ENCODE measurements at regions not wholly inside any gene's neighbourhood (a gene's known extent, or its start where the extent isn't known, plus 50 kb on each side); places are given as distances from the start of the nearest gene placed in this dataset.

GRCh38 chr13:76644906-76645305 is 241.3 kb downstream of the KCTD12 start:
- in situ Hi-C loops (cut with MboI; ENCODE audit: low sequenced_read_pairs, unreplicated experiment) = no loop called here
- no peak for DNase-seq (ENCODE audit: low spot score)

GRCh38 chr13:76643596-76643995 is 242.6 kb downstream of the KCTD12 start:
- in situ Hi-C loops (cut with MboI; ENCODE audit: low sequenced_read_pairs, unreplicated experiment) = no loop called here
- TF ChIP-seq CTCF (IDR thresholded peaks at IDR 0.05; ENCODE audit: borderline replicate concordance, control extremely low read depth, extremely low read depth, insufficient read depth, missing control alignments) = no peak
- no peak for DNase-seq (ENCODE audit: low spot score)

More at GRCh38 chr13:76644906-76645305, 241.3 kb downstream of the KCTD12 start:
- no peak for TF ChIP-seq CTCF (IDR thresholded peaks at IDR 0.05; ENCODE audit: borderline replicate concordance, control extremely low read depth, extremely low read depth, insufficient read depth, missing control alignments)

GRCh38 chr13:76641056-76641455 is 245.1 kb downstream of the KCTD12 start:
- in situ Hi-C loops (cut with MboI; ENCODE audit: low sequenced_read_pairs, unreplicated experiment) = no loop called here
- no peak for DNase-seq (ENCODE audit: low spot score)
- no peak for TF ChIP-seq CTCF (IDR thresholded peaks at IDR 0.05; ENCODE audit: borderline replicate concordance, control extremely low read depth, extremely low read depth, insufficient read depth, missing control alignments)

GRCh38 chr13:76638882-76639281 is 247.3 kb downstream of the KCTD12 start:
- no peak for TF ChIP-seq CTCF (IDR thresholded peaks at IDR 0.05; ENCODE audit: borderline replicate concordance, control extremely low read depth, extremely low read depth, insufficient read depth, missing control alignments)
- in situ Hi-C loops (cut with MboI; ENCODE audit: low sequenced_read_pairs, unreplicated experiment) = no loop called here

GRCh38 chr13:76638181-76638580 is 248.0 kb downstream of the KCTD12 start:
- in situ Hi-C loops (cut with MboI; ENCODE audit: low sequenced_read_pairs, unreplicated experiment) = no loop called here
- no peak for DNase-seq (ENCODE audit: low spot score)
- TF ChIP-seq CTCF (IDR thresholded peaks at IDR 0.05; ENCODE audit: borderline replicate concordance, control extremely low read depth, extremely low read depth, insufficient read depth, missing control alignments) = no peak

More at GRCh38 chr13:76638882-76639281, 247.3 kb downstream of the KCTD12 start:
- DNase-seq (ENCODE audit: low spot score) = no peak

GRCh38 chr13:76637641-76638141 is 248.5 kb downstream of the KCTD12 start:
- in situ Hi-C loops (cut with MboI; ENCODE audit: low sequenced_read_pairs, unreplicated experiment) = no loop called here
- no peak for TF ChIP-seq CTCF (IDR thresholded peaks at IDR 0.05; ENCODE audit: borderline replicate concordance, control extremely low read depth, extremely low read depth, insufficient read depth, missing control alignments)
- DNase-seq (ENCODE audit: low spot score) = no peak

All from GM13976 (cell line).